Umbilical cord (tissue), 1 donor: ENCODE measurements at regions not wholly inside any gene's neighbourhood (a gene's known extent, or its start where the extent isn't known, plus 50 kb on each side); places are given as distances from the start of the nearest gene placed in this dataset.
"Not testable (repeated sequence)": the region's sequence is repeated elsewhere in the genome, so short reads cannot be mapped to it uniquely, and the experiment has no call there.

Experiments used
- DNase-seq: peaks from one replicate; pipeline ENCODE4 v3.0.0-alpha.2; 2015; ENCODE audit warnings: low spot score

DNA sequence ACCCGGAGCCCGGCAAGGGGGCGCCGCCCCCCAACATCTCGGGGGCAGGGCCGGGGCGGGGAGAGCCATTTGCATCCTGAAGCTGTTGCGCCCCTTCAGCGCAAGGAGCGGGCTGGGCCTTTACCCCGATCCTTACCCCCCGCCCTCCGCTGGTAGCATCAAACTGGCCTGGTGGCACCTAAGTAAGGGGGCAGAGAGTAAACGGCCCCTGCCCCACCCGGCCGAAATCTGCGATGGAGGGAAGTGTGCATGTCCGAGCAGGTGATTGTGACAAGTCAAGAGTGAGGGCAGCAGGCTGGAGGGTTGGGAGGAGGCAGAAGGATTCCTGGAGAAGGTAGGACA lies 101.2 kb downstream of the ESM1 start:
- no peak for DNase-seq

DNA sequence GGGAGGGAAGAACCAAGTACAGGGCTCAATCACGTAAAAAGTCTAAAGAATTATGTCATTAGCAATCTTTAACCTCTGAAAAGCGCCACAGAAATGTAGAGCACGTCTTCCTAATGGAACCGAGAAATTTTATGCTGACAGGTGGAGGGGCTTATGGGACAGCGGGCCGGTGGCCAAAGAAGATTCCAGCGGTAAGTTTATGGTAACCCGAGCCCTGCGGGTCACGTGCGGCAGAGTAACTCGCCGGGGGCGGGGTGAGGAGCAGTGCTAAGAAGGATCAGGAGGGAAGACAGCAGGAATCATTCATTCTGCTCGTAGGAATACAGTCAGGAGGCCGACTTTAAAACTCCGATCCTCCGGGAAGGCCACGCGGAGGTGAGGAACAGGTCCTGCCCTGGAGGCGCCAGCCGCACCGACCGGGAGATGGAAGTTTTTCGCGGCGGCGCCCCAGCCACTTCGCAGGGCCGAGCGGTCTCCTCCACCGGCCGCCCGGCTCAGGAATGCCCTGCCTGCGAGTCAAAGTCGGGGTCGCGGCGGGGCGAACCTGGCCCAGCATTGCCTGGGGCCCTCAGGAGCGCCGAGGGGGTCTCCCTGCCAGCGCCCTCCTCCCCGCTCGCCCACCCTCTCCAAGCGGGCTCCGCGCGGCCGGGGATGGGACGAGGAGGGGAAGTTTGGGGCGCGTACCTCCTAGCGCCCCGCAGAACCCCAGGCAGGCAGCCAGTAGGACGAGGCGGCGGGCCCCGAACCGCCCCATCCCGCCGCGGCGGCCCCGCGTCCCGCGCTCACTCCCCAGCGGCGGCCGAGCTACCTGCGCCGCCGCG lies 101.8 kb downstream of the ESM1 start:
- peak; percentile 59 for DNase-seq

DNA sequence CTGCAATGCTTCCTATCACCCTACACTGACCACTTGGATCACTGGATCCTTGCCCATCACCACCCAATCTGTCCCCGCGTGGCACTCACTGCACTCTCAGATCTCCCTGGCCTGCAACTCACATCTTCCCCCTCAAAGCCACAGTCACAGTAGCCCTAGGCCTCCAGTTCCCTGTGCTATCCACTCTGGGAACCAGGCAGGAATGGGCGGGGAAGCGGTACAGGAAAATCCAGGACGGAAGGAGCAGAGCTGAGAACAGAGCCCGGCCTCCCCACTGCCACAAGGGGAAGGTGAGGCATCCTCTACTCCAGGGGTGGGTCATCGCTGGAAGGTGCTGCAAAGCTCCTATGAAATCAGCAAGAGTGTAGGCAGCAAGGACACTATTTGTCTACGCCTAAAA lies 102.6 kb downstream of the ESM1 start:
- DNase-seq, result no peak

DNA sequence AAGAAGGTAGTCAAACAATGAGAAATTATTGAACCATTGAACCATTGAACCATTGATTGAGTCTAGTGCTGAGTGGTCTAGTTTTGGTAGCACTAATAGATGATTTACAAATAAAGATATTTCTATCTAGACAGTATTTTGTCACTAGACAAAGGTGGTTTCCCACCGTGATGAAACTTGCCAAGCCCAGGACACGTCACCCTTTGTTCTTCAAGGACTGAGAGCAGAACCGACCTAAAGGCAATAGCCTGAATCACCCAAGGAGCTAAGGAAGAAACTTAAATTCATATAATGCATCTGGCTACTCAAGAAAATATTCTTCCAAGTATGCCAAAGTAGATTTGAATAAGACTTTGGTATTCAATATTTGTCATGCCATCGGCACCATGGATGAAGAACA lies 103.3 kb downstream of the ESM1 start:
- DNase-seq, result no peak

DNA sequence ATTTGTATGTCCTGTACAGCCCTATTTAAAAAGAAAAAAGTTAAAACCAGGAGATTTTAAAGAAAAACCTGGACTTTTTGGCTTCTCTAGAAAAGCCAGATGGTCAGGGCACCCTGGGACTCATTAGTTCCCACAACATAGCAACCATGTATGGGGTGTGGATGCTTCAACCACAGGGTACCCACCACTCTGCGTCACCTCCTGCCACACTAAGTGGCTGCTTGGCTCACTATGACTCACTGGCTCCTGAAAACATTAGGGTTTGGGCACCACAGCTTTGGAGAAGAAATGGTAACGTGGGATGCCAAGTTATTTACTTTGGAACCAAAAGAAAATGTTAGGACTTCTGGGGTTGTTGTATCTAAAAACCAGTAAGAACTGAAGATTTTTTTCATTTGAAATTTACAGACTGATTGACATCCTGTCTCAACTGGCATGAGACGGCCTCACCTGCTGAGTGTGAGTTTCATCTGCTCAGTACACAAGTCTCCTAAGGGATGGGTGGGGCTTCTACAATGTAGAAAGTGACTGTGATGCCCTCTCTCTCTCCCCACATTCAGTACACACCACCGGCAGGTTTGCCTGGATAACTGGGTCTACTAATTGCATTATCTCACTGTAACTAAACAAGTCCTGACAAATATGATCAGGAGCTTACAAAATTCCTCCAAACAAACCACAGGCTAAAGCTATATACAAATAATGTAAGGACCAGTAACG lies 103.9 kb downstream of the ESM1 start:
- no peak for DNase-seq

DNA sequence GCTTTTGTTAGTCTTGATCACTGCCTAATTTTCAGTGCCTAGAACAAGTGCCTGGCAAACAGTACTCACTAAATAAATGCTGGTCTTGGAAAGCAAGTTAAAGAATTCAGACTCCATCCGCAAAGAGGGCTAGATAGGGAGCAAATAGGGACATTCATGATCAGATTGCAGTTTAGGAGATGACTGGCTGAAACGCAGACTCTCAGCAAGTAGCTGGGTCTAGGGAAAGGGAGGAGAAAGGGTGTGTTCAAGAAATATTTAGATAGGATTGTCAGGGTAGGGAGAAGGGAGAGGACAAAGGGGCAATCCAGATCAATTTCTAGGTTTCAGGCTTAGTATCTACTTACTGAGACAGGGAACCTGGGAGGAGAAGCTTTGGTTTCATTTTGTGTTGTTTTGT lies 108.4 kb downstream of the ESM1 start:
- DNase-seq, result no peak

DNA sequence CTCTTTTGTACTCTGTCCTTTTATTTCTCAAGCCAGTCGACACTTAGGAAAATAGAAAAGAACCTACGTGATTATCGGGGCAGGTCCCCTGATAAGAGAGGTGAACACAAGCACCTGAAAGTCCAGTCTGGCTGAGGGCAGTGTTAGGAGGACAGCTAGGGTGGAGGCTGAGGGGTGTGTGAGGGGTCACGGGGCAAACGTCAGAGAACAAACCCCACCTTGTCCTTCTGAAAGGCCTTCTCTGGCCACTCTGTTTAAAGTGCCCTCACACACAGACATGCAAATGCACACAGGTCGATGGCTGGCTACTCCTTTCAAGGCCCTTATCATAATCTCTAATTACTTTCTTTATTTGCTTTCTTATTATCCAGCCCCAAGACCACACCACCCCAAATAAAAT lies 108.8 kb downstream of the ESM1 start:
- DNase-seq, result no peak

DNA sequence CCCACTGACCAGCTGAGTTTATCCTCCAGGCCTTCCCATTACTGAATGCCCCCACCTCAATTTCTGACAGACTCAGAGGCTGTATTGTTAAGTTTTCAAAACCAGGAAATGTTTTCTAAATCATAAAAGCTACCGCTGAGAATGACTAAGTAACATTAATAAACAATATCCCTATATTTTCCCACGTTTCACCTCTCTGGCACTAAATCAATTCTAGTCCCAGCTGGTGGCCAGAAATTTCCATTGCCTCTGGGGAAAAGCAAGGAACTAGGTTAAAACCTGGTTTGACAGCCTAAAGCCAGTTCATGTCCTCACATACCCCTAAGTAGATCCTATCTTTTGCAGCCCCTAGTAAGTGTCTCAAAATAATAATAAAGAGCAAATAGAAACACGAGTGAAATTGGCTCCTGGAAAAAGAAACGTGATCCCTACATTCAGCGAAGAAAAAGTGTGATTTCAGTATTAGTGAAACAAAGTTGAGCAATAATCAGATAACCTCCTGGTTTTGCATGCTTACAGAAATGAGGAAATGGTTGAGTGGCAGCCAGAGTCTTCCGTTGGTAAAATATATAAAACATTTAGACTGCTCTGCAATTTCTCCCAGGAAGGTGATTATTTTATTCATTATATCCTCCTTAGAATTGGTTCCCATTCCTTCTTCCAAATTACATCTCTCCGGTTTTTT lies 110.9 kb downstream of the ESM1 start:
- DNase-seq, result no peak

DNA sequence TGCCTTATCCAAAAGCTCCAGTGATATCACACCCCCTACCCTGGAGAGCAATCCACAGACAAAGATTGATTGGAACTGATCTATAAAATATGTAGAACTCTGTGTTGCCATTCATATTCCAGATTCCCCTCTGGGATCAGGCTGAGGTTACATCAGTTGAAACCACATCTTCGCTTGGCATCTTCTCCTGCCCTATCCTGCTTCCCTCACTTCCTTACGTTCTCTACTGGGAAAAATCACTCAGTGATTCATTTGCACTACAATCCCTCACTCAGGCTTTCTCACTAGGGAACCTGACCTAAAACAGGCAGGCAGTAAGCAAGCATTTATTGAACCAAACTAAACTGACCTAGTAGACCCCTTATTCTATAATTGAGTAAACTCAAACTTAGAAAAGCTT lies 111.7 kb downstream of the ESM1 start:
- DNase-seq, result no peak

DNA sequence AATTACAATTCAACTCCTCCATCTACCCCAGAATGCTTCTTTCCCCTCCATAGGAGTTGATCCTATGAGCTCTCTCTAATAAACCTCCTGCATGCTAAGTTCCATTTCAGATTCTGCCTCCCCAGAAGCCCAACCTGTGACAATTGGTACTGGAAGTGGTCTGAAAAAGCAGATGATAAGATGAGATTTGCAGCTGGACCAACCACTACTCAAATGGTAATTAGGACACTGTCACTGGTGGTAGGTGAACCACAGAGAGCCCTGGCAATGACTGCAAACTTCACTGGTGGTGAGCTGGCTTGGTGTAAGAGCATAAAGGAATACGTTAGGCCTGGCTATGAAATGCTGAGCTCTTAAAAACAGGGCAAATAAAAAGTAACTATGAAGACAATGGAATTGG lies 112.6 kb downstream of the ESM1 start:
- DNase-seq, result no peak

DNA sequence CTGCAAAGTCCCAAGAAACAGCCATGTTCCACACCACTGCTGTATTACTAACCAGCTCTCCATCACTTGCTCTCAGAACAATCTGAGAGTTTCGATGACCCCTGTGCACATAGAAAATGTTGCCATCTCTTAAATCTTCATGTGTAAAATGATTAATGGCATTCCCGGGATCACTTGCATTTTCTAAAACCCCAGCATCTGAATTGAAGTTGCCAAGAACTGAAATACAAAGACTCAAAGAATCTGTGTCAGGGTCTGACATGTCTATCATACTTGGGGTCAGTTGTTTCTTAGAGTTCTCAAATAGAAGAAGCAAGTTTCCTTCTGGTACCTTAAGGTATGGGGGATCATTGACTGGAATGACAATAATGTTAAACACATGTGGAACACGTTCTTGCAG lies 115.1 kb downstream of the ESM1 start:
- no peak for DNase-seq

DNA sequence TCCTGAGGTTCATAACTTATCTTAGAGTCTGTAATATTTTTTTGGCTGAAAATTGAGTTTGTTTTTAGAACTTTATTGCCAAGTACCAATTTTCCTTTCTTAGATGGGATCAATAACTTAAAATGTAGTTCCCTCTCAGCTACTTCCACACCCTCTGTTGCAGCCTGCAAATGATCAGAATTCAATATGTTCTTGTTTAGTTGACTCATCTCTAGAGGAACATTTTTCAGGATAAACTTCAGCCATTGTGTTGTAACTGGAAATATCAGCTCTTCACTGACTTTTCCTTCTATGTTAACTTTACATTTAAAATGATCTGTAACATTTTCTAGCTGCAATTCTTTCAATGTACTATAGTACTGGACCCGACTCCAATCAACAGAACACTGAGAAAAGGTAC lies 115.7 kb downstream of the ESM1 start:
- DNase-seq, result no peak

DNA sequence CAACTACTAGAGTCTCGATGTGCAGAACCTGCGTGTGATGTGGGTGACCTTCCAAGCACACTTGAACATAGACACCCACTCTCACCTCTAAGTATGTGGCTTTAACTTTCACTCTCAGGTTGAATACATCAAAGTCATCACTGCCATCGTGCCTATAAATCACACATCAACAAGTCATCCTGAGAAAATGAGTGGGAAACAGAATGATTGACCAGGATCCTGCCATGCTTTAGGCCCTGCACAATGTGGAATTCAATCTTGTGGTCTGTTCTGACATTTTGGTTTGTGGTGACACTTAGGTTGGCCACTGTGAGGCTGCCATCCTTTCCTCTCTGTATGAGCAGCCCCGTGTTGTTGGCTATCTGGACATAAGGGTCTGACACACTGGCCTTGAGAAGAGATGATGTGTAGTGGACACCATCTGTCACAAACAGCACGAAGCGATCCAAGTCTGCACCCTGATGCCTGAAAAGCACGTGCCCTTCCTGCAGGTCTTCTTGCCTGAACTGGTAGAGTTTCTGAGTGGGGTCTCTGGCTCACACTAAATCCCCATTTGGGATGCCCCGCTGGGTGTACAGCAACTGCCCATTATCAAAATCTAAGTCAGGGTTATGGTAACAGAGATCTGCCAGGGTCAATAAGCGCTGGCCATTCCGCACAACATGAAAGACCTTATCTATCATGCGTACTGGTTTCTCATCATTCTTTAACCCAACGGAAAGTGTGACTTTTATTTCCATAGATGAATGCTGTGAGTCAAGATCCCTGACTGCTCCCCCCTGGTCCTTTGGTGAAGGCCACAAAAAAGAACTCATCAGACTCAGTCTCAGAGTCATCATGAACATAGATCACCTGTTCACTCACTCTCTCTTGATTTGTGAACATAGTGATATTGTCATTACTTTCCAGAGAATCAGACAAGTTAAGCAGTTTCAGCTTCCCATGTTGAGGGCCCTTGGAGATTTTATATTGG lies 116.6 kb downstream of the ESM1 start:
- DNase-seq, result no peak

DNA sequence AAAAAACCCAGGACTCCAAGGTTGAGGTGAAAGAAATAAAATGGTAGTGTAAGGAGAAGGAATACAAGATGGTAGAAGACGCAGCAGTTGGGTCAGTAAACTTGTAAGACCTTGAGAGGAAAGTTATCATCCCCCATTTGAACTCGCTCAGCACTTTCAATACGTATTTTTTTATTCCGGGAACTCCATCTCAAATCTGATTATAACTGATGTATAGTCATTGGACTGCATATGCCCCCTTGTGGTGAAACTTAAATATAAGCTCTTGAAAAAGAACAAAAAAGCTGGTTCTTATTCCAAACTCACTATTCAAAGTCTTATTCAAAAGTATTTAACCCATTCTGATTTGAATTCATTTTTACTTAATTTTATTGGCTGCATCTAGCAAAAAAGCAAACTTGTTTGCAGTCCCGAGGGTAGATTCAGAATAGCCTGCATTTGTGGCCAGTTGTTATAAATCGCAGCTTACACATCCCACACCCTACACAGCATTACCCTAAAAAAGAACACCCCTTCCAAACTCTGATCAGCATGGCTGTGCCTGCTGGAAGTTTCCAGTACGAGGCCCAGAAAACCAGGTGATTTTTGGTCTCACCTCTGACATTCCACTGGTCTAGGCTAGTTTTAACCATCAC lies 118.0 kb downstream of the ESM1 start:
- peak; percentile 79 for DNase-seq

DNA sequence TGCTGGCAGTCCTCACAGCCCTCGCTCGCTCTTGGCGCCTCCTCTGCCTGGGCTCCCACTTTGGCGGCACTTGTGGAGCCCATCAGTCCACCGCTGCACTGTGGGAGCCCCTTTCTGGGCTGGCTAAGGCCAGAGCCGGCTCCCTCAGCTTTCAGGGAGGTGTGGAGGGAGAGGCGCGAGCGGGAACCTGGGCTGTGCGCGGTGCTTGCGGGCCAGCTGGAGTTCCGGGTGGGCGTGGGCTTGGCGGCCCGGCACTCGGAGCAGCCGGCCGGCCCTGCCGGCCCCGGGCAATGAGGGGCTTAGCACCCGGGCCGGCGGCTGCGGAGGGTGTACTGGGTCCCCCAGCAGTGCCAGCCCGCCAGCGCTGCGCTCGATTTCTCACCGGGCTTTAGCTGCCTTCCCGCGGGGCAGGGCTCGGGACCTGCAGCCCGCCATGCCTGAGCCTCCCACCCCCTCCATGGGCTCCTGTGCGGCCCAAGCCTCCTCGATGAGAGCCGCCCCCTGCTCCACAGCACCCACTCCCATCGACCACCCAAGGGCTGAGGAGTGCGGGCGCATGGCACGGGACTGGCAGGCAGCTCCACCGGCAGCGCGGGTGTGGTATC lies 120.4 kb downstream of the ESM1 start:
- DNase-seq, result not testable (repeated sequence)

DNA sequence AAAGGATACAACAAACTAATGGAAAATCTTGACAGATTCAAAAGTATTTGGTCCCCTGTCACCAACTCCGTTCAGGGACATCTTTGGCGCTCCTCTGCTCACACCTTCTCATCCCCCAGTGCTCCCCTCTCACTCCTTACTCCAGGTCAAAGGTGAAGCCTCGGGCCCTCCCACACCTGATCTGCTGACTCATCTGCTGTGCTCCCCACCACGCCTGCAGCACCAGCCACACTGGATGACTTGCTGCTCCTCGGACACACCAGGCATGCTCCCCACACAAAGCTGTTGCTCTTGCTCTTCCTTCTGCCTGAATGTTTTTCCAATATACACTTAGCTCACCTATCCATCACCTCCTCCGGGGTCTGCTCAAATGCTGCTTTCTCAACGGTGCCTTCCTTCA lies 123.4 kb downstream of the ESM1 start:
- DNase-seq, result no peak

DNA sequence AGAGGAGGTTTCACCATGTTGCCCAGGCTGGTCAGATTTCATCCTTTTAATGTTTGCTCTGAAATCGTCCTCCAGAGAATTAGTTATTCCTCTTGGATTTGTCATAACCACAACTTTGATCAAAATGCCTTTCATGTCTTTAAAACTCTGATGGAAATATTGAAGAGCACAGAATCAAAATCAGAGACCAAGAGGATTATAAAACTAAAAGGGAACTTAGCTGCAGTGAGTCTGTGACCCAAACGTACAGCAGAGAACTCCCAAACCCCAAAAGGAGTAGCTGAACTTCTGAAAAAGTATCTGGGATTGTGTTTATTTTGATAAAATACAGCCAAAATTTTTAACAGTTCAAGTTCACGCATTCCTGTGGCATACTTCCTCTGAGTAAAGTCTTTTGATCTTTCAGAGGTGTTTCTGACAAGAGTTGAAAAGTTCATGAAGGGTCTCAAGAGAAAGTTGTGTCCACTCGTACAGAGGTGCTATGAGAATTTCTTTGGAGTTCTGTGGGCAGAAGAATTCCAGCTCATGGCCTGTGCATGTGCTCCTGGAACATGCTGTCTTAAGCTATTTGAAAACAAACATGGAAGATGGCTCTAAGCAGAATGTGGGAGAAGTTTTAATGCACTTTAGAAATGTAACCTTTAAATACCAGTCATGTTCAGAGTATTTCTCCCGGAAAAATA lies 124.0 kb downstream of the ESM1 start:
- DNase-seq, result no peak

DNA sequence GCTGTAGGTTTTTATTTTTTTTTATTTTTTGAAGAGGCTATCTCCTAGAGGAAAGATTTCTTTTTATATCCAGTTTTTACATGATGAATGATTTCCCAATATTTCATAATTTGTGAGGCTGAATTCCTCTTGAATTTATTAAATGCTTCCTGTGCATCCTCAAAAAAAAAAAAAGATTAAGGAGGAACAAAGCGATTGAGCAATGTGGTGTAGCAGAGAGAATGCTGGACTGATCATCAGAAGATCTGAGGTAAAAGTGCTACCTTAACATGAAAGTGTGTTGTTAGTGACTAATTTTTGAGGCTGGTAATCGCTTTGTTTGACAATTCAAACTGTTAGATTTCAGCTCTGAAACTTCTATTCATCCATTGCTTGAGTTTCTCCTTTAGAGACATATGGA lies 125.1 kb downstream of the ESM1 start:
- DNase-seq, result no peak

DNA sequence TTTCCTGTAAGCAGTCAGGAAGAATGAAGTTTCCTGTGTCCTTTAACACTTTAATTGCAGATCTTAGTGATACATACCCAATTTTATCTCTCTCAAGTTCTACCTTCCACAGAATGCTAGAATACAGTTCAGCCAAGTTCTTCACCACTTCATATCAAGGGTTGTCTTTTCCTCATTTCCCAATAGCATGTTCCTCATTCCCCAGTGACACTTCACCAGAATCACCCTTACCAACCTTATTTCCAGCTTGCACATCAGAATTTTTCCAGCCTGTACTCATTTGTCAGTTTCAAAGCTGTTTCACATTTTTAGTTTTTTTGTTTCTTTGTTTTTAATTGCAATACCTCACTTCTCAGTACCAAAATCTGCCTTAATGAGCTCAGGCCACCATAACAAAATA lies 126.1 kb downstream of the ESM1 start:
- no peak for DNase-seq

DNA sequence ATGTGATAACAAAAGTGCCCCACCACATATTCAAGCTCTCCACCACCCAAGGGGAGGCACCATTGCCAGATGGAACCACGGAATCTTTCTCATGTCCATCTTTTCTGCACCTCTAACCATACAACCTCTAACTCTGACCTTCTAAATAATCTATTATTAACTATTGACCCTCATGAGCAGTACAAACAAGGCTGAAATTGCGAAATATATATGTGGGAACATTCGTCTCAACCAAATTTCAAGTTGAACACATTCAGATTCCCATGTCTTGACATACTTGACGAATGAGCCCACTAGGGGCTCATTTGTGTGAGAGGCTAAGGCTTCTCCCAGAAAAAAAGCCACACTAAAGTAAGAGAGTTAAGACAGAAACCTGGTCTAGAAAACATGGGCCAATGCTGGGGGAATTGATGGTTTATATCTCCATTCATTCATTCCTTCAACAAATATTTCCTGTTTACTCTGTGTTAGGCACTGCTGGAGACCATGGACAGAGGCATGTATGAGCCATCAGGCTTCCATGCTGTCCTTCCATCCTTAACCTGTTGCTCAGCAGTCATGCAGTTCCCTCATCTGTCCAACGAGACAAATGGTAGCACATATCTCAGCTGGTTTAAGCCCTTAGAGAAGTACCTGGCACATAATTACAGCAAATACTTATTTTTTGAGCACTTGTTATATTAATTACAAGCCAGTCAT lies 130.4 kb downstream of the ESM1 start:
- DNase-seq, result no peak
